Stimulated activated CD8-positive, alpha-beta memory T cell treated with anti-CD3 and anti-CD28 coated beads, Interleukin-12 subunit alpha, Interleukin-12 subunit beta, amount 100 ng/mL, for 24 hours (primary cell): ENCODE measurements at regions not wholly inside any gene's neighbourhood (a gene's known extent, or its start where the extent isn't known, plus 50 kb on each side); places are given as distances from the start of the nearest gene placed in this dataset.

Source experiments
- DNase-seq: peaks from one replicate; pipeline ENCODE4 v3.0.0-alpha.2; 2020; ENCODE audit errors: extremely low read depth

DNA sequence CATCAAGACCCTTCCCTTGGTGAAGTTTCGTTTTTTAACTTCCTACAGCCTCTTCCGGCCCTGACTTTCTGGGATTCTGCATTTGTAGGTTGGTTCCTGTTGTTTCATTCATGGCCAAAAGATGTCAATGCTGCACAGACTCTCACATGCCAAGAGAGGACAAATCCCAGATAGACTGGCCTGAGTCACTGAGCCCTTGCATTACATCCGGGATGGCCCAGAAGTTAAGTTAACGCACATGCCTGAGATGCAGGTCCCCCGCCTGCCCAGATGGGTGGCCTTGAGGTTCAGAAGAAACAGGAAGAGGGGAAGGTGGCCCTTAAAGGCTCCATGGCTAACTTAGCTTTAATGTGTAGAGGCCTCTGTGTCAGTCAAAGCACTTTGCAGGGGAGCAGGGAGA lies 51.6 kb upstream of the SRGAP3 start:
- DNase-seq: no peak

DNA sequence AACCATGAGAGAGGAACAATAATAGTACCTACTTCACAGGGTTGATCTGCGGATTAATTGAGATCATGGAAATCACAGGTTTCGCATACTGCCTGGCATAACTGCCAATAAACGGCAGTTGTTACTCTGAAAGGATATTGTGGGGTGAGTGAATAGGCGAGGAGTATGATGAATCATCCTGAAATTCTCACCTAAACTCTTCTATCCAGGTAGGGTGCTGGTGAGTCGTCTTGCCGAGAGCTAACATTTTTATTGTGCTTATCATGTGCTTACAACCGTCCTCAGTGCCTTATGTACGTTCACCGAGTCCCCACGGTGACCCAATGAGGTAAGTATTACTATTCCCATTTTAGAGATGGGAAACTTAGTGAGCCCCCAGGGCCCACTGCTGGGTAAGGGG lies 52.4 kb upstream of the SRGAP3 start:
- DNase-seq: no peak

DNA sequence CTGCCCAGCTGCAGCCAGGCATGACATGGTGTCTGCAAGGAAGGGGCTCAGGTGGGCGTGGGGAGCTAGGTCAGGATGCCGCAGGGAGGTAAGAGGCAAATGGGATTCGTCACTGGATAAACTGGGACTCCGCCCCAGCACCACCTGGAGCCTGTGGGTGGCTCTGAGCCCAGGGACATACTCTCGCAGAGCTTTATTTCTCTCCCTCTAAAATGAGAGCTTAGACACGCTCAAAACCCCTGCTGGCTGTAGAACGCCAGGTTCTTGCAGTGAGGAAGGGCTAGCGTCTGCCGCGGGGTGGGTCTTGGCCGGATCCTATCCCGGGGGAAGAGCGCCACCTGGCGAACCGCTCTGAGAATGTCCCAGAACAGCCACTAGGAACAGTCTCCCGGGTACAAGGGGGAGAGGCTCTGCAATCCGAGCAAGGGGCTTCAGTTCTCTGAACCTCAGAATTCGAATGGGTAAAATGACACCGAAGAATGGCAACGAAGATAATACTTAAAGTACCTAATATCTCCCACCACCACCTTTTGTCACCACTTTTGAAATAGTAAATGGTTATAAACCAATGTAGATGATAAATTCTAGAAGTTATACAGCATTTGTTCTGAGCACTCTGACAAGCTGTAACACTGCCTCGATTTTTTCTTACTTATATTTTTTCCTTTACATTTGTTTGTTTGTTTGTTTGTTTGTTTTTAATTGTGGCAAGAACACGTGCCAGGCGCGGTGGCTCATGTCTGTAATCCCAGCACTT lies 53.2 kb upstream of the SRGAP3 start:
- peak; percentile 30 for DNase-seq

DNA sequence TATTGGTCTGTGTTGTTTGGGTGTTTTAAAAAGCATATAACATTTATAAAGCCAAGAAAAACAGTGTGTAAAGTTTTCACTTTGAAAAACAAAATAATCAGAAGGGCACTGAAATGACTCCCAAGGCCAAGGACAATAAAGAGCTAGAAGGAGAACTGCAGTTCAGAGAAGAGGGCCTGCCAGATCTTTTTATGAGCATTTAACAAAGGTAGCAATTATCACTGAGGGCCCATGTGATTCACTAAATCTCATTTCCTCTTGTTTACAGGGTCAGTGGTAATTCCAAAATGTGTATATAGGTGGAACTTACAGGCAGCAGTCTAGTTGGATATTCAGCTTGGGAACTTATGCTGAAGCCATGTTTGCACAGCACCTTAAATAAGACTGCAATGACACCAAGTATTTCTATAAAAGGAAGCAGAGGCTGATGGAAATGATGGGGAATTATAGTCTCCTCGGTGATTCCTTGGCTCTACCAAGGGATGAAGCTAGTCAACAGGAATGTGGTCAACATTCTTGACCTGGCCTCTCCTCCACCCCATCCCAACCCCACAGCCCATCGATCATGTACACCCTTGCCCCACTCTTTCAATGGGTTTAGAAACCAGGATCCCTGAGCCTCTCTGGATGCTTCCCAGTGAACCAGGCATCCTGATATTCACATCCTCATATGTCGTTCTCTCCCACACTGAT lies 54.4 kb upstream of the THUMPD3 start:
- DNase-seq: no peak

DNA sequence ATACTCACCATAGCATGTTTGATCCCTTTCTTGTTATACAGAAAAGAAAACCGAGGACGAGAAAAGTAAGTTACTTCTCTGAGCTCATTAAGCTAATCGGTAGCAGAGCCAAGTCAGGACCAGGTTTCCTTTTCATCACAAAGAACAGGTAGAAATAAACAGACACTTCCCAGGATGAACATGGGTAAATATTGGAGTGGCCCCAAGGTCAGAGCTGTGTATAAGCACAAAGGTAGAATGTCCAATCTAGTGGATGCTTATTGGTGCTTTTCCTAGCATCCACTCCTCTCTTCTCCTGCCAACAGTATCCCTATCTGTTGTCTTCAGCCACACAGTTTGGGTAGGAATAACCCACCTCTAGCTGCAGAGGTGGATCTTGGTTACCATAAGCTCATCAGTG lies 52.8 kb upstream of the THUMPD3 start:
- no peak for DNase-seq

DNA sequence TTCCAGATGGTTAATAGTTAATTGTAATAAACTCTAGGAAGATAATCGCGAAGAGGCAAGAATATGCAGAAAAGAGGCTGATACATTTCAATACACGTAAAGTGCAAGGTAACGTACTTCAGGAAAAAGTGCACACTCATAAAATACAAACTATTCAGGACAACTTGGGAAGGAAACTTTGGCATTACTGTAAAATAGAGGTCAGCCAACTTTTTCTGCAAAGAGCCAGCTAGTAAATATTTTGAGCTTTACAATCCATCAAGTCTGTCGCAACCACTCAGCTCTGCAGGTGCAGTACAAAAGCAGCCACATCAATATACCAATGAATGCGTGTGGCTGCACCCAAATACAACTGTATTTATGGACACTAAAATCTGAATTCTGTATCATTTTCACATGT lies 51.6 kb upstream of the THUMPD3 start:
- no peak for DNase-seq
